Right ventricle myocardium superior (tissue), 1 donor: ENCODE measurements at regions not wholly inside any gene's neighbourhood (a gene's known extent, or its start where the extent isn't known, plus 50 kb on each side); places are given as distances from the start of the nearest gene placed in this dataset.

Source experiments
- ATAC-seq: fragments of 200-7000 bp; cut with Tn5 transposase; one replicate; pipeline ENCODE4 v1.9.1; 2020; ENCODE audit warnings: mild to moderate bottlenecking; ENCODE audit not compliant: poor library complexity
- DNase-seq: peaks from one replicate; pipeline ENCODE4 v3.0.0-alpha.2; 2020
- intact Hi-C: fragments of 100-400 bp; cut with DNase I; formaldehyde crosslinking; loops from one replicate; pipeline ENCODE4 v1.11.2; 2022
- donor health status: DM: no; HTN: yes; CAD: no; lungs with severe emphysema.

DNA sequence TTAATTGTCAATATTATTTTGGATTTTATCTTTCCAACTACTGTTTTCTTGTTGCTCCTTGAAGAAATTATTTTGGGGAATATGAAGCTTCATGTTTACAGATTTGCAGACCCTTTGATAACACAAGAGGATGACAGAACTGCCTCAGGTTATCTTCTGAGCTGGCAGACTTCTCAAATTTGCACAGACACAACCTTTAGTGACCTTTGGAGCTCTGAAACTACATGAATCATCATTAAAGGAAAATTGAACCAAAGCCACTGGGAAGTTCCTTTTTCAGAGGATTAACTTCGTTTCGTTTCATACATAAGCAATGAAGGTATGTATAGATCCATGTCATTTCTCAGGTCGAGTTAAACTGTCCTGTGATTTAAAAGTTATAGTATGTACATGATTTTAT lies 85.9 kb downstream of the FBXO5 start:
- DNase-seq (no peak), ATAC-seq (no peak)
- intact Hi-C loops, result no loop called here

- intact Hi-C loops, result no loop called here
- ATAC-seq (peak; percentile 87), DNase-seq (peak; percentile 64)
Observed at GRCh38 chr6:152897807-152898399, 84.9 kb downstream of the FBXO5 start.

GRCh38 chr6:152904678-152905077 lies 78.2 kb downstream of the FBXO5 start:
- no peak for ATAC-seq
- no peak for DNase-seq
- intact Hi-C loops, result no loop called here

GRCh38 chr6:152905551-152906299 lies 77.1 kb downstream of the FBXO5 start:
- DNase-seq (no peak), ATAC-seq (no peak)
- intact Hi-C loops, result no loop called here

DNA sequence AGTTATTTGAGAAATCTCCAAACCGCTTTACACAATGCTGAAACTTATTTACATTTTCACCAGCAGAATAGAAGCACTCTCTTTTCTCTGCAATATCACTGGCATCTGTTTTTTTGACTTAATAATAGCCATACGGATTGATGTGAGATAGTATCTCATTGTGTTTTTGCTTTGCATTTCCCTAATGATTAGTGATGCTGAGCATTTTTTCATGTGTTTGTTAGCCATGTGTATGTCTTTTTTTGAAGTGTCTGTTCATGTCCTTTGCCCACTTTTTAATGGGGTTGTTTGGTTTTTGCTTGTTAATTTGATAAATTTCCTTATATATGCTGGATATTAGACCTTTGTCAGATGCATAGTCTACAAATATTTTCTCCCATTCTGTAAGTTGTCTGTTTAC lies 73.6 kb downstream of the FBXO5 start:
- DNase-seq, result no peak
- intact Hi-C loops, result no loop called here
- ATAC-seq, result no peak

- DNase-seq (no peak), ATAC-seq (no peak)
- intact Hi-C loops, result no loop called here
Observed at GRCh38 chr6:152916035-152916434, 66.8 kb downstream of the FBXO5 start.

GRCh38 chr6:152918991-152919390 lies 63.9 kb downstream of the FBXO5 start:
- no peak for ATAC-seq
- intact Hi-C loops, result no loop called here

GRCh38 chr6:152920016-152920415 lies 62.8 kb downstream of the FBXO5 start:
- ATAC-seq (no peak), DNase-seq (no peak)
- intact Hi-C loops, result no loop called here

More at GRCh38 chr6:152918991-152919390, 63.9 kb downstream of the FBXO5 start:
- DNase-seq, result no peak
